Sigmoid colon (tissue), 6 donors: ENCODE measurements at regions not wholly inside any gene's neighbourhood (a gene's known extent, or its start where the extent isn't known, plus 50 kb on each side); places are given as distances from the start of the nearest gene placed in this dataset.

Source experiments
- DNase-seq: peaks from one replicate; pipeline ENCODE4 v3.0.0-alpha.2; 2019
- H3K27ac ChIP-seq, 4 donors: fragments of 200-600 bp; sonication (generic); one replicate each; pipeline ENCODE4 v1.5.1; 2016 to 2019; ENCODE audit warnings: mild to moderate bottlenecking in 1 of 4
- H3K27me3 ChIP-seq, 3 donors: fragments of 200-600 bp; sonication (generic); one replicate each; pipeline ENCODE4 v1.5.1; 2019; ENCODE audit warnings: mild to moderate bottlenecking in 1 of 3
- H3K36me3 ChIP-seq, 4 donors: fragments of 200-600 bp; sonication (generic); one replicate each; pipeline ENCODE4 v1.5.1; 2016 to 2019
- H3K4me1 ChIP-seq, 4 donors: fragments of 200-600 bp; sonication (generic); one replicate each; pipeline ENCODE4 v1.5.1; 2017 to 2019
- H3K4me3 ChIP-seq, 4 donors: fragments of 200-600 bp; sonication (generic); one replicate each; pipeline ENCODE4 v1.5.1; 2017 to 2019; ENCODE audit warnings: mild to moderate bottlenecking in 2 of 4, moderate library complexity in 1 of 4
- H3K9me3 ChIP-seq, 4 donors: fragments of 200-600 bp in 3 of 4; sonication (generic) in 3 of 4; one replicate each; pipeline versions ENCODE4 v1.5.1 to v1.6.1; 2013 to 2019
- CTCF ChIP-seq, 4 experiments: fragments of 450-650 bp in 3 of 4; fragments of 200-600 bp in 1 of 4; IDR thresholded peaks; one replicate each; pipeline ENCODE4 v1.5.1; 2016 to 2019; ENCODE audit warnings: antibody characterized with exemption in 4 of 4, mild to moderate bottlenecking in 3 of 4, moderate library complexity in 2 of 4
- EP300 ChIP-seq, 4 donors: sonication (generic); formaldehyde crosslinking; IDR thresholded peaks; one replicate each; pipeline ENCODE4 v1.6.1; 2017; ENCODE audit warnings: antibody characterized with exemption in 4 of 4
- POLR2A ChIP-seq, 2 donors: fragments of 450-650 bp; IDR thresholded peaks; one replicate each; pipeline ENCODE4 v1.6.1; 2016; ENCODE audit warnings: antibody characterized with exemption in 2 of 2, mild to moderate bottlenecking in 2 of 2, moderate library complexity in 2 of 2
- POLR2AphosphoS5 ChIP-seq, 4 donors: sonication (generic); formaldehyde crosslinking; IDR thresholded peaks; one replicate each; pipeline ENCODE4 v1.6.1; 2017; ENCODE audit warnings: antibody characterized with exemption in 4 of 4
- WGBS, 2 donors: extraction: QIAGEN DNeasy Blood & Tissue Kit; methylation state at CpG; one replicate each; pipeline ENCODE4 v1.1.7; 2013; 5-methylcytosine and 5-hydroxymethylcytosine counted together
- intact Hi-C: fragments of 100-400 bp; cut with DNase I; formaldehyde crosslinking; loops from one replicate; pipeline ENCODE4 v1.15.1; 2023
- donor health status: healthy with polysubstance abuse.
- donor health status: healthy.

- H3K9me3 ChIP-seq: peaks cover 0 to 13% (median 6%) of the 10 kb centered on the region in 4 donors
- no peak overlapping the region for H3K27ac ChIP-seq
- no peak for DNase-seq
- no peaks in the 10 kb centered on the region for H3K4me1 ChIP-seq
- no peaks in the 10 kb centered on the region for H3K36me3 ChIP-seq
- no peaks in the 10 kb centered on the region for H3K27me3 ChIP-seq
- WGBS, 2 donors: 53 to 69% methylated on average over 1 of the region's 1 CpG
- intact Hi-C loops: no loop called here
- no peak for TF ChIP-seq EP300 (IDR thresholded peaks at IDR 0.05)
- TF ChIP-seq CTCF (IDR thresholded peaks at IDR 0.05): no peak
- TF ChIP-seq POLR2AphosphoS5 (IDR thresholded peaks at IDR 0.05): no peak
- TF ChIP-seq POLR2A (IDR thresholded peaks at IDR 0.05): no peak
- H3K4me3 ChIP-seq: no peak overlapping the region
Measured at GRCh38 chr2:150900913-150901312, 360.8 kb downstream of the RBM43 start.

DNA sequence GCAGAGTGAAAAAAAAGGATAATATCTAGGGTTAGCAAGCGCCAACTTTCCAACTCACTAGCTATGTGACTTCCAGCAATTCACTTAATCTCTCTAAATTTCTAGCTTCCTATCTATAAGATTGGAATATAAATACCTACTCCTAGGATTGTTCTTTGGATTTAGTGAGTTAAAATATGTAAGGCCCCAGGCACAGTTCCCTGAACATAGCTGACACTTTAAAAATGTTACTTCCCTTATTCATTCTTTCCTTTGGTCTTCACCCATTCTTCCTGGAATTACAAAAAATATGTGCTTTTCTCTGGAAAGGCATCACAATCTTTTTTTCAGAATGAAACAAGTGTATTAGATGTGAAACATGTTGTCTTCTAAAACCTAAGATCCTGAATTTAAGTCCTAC, 365.7 kb downstream of the RBM43 start:
- H3K4me3 ChIP-seq: no peak overlapping the region
- H3K27ac ChIP-seq: no peak overlapping the region
- WGBS, 2 donors: 90 to 91% methylated on average over 1 of the region's 1 CpG
- no peaks in the 10 kb centered on the region for H3K4me1 ChIP-seq
- H3K27me3 ChIP-seq: no peaks in the 10 kb centered on the region
- intact Hi-C loops: no loop called here
- TF ChIP-seq EP300 (IDR thresholded peaks at IDR 0.05): no peak
- no peak for TF ChIP-seq POLR2AphosphoS5 (IDR thresholded peaks at IDR 0.05)
- no peak for TF ChIP-seq POLR2A (IDR thresholded peaks at IDR 0.05)
- TF ChIP-seq CTCF (IDR thresholded peaks at IDR 0.05): no peak
- H3K9me3 ChIP-seq: peaks cover 0 to 7% (median 1%) of the 10 kb centered on the region in 4 donors
- no peaks in the 10 kb centered on the region for H3K36me3 ChIP-seq
- no peak for DNase-seq

DNA sequence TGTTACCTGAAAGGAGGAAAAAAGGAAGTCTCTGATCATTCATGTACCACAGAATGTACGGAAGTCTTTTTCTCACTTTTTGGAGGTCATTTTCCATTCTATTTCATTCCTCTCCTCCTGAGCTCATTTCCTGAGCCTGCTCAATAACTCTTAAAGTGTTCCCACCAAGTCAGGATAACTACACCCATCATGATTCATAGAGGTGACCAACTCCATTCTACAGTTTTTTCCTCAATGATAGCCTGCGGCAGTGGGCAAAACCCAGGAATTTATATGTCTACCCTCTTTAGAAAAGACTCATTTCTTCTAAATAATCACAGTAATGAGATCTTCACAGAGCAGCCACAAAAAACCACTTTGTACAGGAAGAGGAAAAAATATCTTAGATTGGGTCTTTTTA, 372.5 kb downstream of the RBM43 start:
- intact Hi-C loops: no loop called here
- H3K9me3 ChIP-seq: no peaks in the 10 kb centered on the region
- WGBS, 2 donors: 93 to 97% methylated on average over 2 of the region's 2 CpGs
- no peak overlapping the region for H3K4me3 ChIP-seq
- H3K27me3 ChIP-seq: no peaks in the 10 kb centered on the region
- no peaks in the 10 kb centered on the region for H3K4me1 ChIP-seq
- TF ChIP-seq EP300 (IDR thresholded peaks at IDR 0.05) (no peak), POLR2AphosphoS5 (IDR thresholded peaks at IDR 0.05) (no peak), POLR2A (IDR thresholded peaks at IDR 0.05) (no peak), CTCF (IDR thresholded peaks at IDR 0.05) (no peak)
- no peak for DNase-seq
- no peak overlapping the region for H3K27ac ChIP-seq
- no peaks in the 10 kb centered on the region for H3K36me3 ChIP-seq

DNA sequence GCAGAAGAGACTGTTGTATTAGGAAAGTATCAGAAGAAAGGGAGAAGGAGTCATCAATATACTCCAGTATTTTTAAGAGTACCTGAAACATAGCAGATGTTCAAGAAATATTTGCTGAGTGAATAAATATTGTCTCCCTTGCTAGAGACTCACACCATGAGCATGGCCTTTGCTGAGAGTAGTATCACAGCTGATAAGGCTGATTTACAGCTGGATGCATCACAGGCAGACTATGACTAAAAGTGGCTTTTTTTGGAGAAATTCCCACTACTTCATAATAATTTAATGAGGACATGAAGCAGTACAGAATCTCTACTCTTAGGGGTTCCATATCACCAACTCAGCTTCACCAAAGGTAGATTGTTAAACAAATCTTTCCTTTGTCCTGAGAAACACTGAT, 373.3 kb downstream of the RBM43 start:
- Histone ChIP-seq H3K9me3 (no peaks in the 10 kb centered on the region), H3K4me3 (no peak overlapping the region), H3K27ac (no peak overlapping the region), H3K36me3 (no peaks in the 10 kb centered on the region), H3K27me3 (no peaks in the 10 kb centered on the region), H3K4me1 (no peaks in the 10 kb centered on the region)
- DNase-seq: no peak
- intact Hi-C loops: no loop called here
- TF ChIP-seq CTCF (IDR thresholded peaks at IDR 0.05): no peak
- TF ChIP-seq POLR2AphosphoS5 (IDR thresholded peaks at IDR 0.05): no peak
- no peak for TF ChIP-seq EP300 (IDR thresholded peaks at IDR 0.05)
- TF ChIP-seq POLR2A (IDR thresholded peaks at IDR 0.05): no peak

DNA sequence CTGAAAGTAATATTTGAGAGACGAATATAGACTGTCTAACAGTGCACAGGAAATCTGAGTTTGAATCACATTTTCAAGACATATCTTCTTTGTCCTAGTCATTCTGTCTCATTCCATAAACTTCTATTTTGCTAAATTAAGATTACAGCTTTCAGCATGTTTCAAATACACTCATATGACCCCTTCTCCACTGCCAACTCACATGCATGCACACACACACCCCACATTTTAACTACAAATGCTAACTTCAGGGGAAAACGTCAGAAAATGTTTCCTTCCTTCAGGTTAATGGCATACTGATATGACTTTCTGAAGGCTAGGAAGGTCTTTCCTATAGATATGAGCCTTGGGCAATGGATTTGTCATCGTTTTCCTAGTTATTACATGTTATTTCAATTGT, 373.7 kb downstream of the RBM43 start:
- intact Hi-C loops: no loop called here
- no peak for DNase-seq
- Histone ChIP-seq H3K9me3 (no peaks in the 10 kb centered on the region), H3K36me3 (no peaks in the 10 kb centered on the region), H3K4me3 (no peak overlapping the region), H3K27me3 (no peaks in the 10 kb centered on the region), H3K4me1 (no peaks in the 10 kb centered on the region), H3K27ac (no peak overlapping the region)
- TF ChIP-seq POLR2AphosphoS5 (IDR thresholded peaks at IDR 0.05) (no peak), EP300 (IDR thresholded peaks at IDR 0.05) (no peak), POLR2A (IDR thresholded peaks at IDR 0.05) (no peak), CTCF (IDR thresholded peaks at IDR 0.05) (no peak)
- WGBS, 2 donors: 39 to 55% methylated on average over 3 of the region's 3 CpGs
